ENCODE measurements at regions not wholly inside any gene's neighbourhood (a gene's known extent, or its start where the extent isn't known, plus 50 kb on each side); places are given as distances from the start of the nearest gene placed in this dataset.

DNA sequence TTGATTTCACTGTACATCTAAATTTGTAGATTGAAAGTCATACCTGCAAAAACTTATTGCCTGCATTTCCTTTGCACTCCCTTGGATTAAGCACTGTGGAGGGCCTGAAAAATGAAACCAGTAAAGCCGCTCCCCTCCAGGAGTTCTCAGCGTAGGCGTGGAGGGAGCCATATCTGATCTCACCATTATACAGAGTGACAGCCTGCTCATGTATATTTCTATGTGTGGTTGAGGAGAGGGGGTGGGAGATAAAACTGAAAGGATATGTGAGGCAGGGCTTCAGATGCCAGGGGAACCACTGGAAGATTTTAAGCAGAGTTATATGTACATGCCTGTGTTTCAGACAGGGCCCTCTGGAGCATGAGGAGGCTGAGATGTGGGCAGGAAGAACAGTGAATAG is 303.0 kb downstream of the MSX2 start:
- no peak overlapping the region for H3K4me3 ChIP-seq (ENCODE audit: low read length)
- H3K9me3 ChIP-seq (ENCODE audit: control insufficient read depth in 2 of 3, low read length in 3 of 3) = no peaks in the 10 kb centered on the region
- no peak overlapping the region for H3K27ac Mint-ChIP-seq
- POLR2A ChIA-PET = no interaction called here
- no peaks in the 10 kb centered on the region for H3K4me1 ChIP-seq (ENCODE audit: control insufficient read depth in 2 of 2, insufficient read depth in 2 of 2, low read length in 2 of 2)
- peaks cover 0 to 4% (median 0%) of the 10 kb centered on the region in 5 donors for H3K36me3 Mint-ChIP-seq
- H3K36me3 ChIP-seq (ENCODE audit: control insufficient read depth in 2 of 3, insufficient read depth in 3 of 3, low read length in 3 of 3) = no peaks in the 10 kb centered on the region
- peaks cover 0 to 19% (median 19%) of the 10 kb centered on the region in 5 donors for H3K27me3 Mint-ChIP-seq
- intact Hi-C loops (cut with micrococcal nuclease) = no loop called here
- no peak overlapping the region for H3K4me3 Mint-ChIP-seq
- no peaks in the 10 kb centered on the region for H3K27me3 ChIP-seq (ENCODE audit: control insufficient read depth in 2 of 2, insufficient read depth in 2 of 2, low read length in 2 of 2)
- CTCF ChIA-PET = interaction anchor here (0.6 kb wide), 1 partner anchor 1185 kb away, joined by 5 read pairs; no protein-coding TSS in a partner anchor
- H3K27ac ChIP-seq (ENCODE audit: low read depth, low read length) = no peak overlapping the region
- DNase-seq (no peak), ATAC-seq (no peak)
- no peaks in the 10 kb centered on the region for H3K4me1 Mint-ChIP-seq
- H3K9me3 Mint-ChIP-seq = peaks cover 0 to 17% (median 6%) of the 10 kb centered on the region in 11 donors

DNA sequence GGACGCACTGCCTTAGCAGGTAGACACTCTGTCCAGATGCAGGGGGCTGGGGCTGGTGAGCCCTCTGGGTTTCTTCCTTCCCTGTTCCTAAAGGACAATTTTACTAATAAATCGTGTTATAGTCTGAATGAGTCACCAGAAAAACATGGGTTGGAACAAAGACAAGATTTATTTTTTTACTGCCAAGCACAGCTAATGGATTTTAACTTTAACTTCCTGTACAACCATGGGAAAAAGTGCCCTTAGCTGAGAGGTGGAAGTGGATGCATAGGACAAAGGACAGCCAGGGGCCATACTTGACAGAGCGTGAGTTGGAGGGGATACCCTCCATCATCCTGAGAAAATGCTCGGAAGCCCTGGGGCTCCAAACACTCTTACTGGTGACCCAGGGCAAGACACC is 300.7 kb downstream of the MSX2 start:
- no peak overlapping the region for H3K4me3 Mint-ChIP-seq
- DNase-seq = no peak
- Histone ChIP-seq H3K9me3 (ENCODE audit: control insufficient read depth in 2 of 3, low read length in 3 of 3) (no peaks in the 10 kb centered on the region), H3K36me3 (ENCODE audit: control insufficient read depth in 2 of 3, insufficient read depth in 3 of 3, low read length in 3 of 3) (no peaks in the 10 kb centered on the region), H3K4me1 (ENCODE audit: control insufficient read depth in 2 of 2, insufficient read depth in 2 of 2, low read length in 2 of 2) (no peaks in the 10 kb centered on the region), H3K4me3 (ENCODE audit: low read length) (no peak overlapping the region), H3K27ac (ENCODE audit: low read depth, low read length) (no peak overlapping the region), H3K27me3 (ENCODE audit: control insufficient read depth in 2 of 2, insufficient read depth in 2 of 2, low read length in 2 of 2) (no peaks in the 10 kb centered on the region)
- no peaks in the 10 kb centered on the region for H3K4me1 Mint-ChIP-seq
- no peak for ATAC-seq
- POLR2A ChIA-PET = no interaction called here
- peaks cover 7 to 24% (median 19%) of the 10 kb centered on the region in 5 donors for H3K27me3 Mint-ChIP-seq
- CTCF ChIA-PET = no interaction called here
- H3K36me3 Mint-ChIP-seq = peaks cover 0 to 4% (median 0%) of the 10 kb centered on the region in 5 donors
- peaks cover 0 to 17% (median 6%) of the 10 kb centered on the region in 11 donors for H3K9me3 Mint-ChIP-seq
- intact Hi-C loops (cut with micrococcal nuclease) = no loop called here
- no peak overlapping the region for H3K27ac Mint-ChIP-seq

GRCh38 chr5:175021841-175022625 is 297.7 kb downstream of the MSX2 start:
- no peak overlapping the region for H3K4me3 ChIP-seq (ENCODE audit: low read length)
- ATAC-seq = no peak
- POLR2A ChIA-PET = no interaction called here
- H3K36me3 Mint-ChIP-seq = peaks cover 0 to 4% (median 0%) of the 10 kb centered on the region in 5 donors
- no peak overlapping the region for H3K4me3 Mint-ChIP-seq
- no peaks in the 10 kb centered on the region for H3K4me1 Mint-ChIP-seq
- H3K27me3 ChIP-seq (ENCODE audit: control insufficient read depth in 2 of 2, insufficient read depth in 2 of 2, low read length in 2 of 2) = no peaks in the 10 kb centered on the region
- no peak for DNase-seq
- intact Hi-C loops (cut with micrococcal nuclease) = no loop called here
- CTCF ChIA-PET = no interaction called here
- H3K4me1 ChIP-seq (ENCODE audit: control insufficient read depth in 2 of 2, insufficient read depth in 2 of 2, low read length in 2 of 2) = no peaks in the 10 kb centered on the region
- no peaks in the 10 kb centered on the region for H3K36me3 ChIP-seq (ENCODE audit: control insufficient read depth in 2 of 3, insufficient read depth in 3 of 3, low read length in 3 of 3)
- peaks cover 7 to 24% (median 17%) of the 10 kb centered on the region in 5 donors for H3K27me3 Mint-ChIP-seq
- H3K9me3 Mint-ChIP-seq = peaks cover 0 to 17% (median 6%) of the 10 kb centered on the region in 11 donors
- H3K9me3 ChIP-seq (ENCODE audit: control insufficient read depth in 2 of 3, low read length in 3 of 3) = no peaks in the 10 kb centered on the region
- H3K27ac Mint-ChIP-seq = no peak overlapping the region
- no peak overlapping the region for H3K27ac ChIP-seq (ENCODE audit: low read depth, low read length)

DNA sequence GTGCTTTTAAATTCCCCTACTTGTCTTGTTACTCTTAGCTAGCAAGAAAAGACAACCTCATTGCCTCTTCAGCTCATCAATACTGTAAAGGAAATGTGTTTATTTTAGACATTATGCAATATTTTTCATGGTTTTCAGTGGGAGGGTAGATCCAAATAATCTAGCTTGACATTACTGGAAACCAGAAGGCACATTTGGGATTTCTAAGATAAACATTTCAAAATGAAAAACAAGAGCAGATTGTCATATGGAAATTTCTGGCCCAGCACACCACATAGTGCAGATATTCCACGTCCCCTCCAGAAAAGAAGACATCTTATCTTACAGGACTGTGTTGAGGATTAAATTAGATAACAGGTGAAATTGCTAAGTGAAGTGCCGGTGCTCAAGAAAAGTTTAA is 296.9 kb downstream of the MSX2 start:
- Mint-ChIP-seq H3K27ac (no peak overlapping the region), H3K4me1 (no peaks in the 10 kb centered on the region), H3K27me3 (peaks cover 7 to 24% (median 13%) of the 10 kb centered on the region in 5 donors), H3K36me3 (peaks cover 0 to 4% (median 0%) of the 10 kb centered on the region in 5 donors), H3K4me3 (no peak overlapping the region), H3K9me3 (peaks cover 0 to 15% (median 6%) of the 10 kb centered on the region in 11 donors)
- intact Hi-C loops (cut with micrococcal nuclease) = no loop called here
- no peak overlapping the region for H3K27ac ChIP-seq (ENCODE audit: low read depth, low read length)
- H3K36me3 ChIP-seq (ENCODE audit: control insufficient read depth in 2 of 3, insufficient read depth in 3 of 3, low read length in 3 of 3) = no peaks in the 10 kb centered on the region
- ChIA-PET CTCF (no interaction called here), POLR2A (no interaction called here)
- ATAC-seq = no peak
- no peaks in the 10 kb centered on the region for H3K27me3 ChIP-seq (ENCODE audit: control insufficient read depth in 2 of 2, insufficient read depth in 2 of 2, low read length in 2 of 2)
- H3K4me1 ChIP-seq (ENCODE audit: control insufficient read depth in 2 of 2, insufficient read depth in 2 of 2, low read length in 2 of 2) = no peaks in the 10 kb centered on the region
- DNase-seq = no peak
- H3K9me3 ChIP-seq (ENCODE audit: control insufficient read depth in 2 of 3, low read length in 3 of 3) = no peaks in the 10 kb centered on the region
- no peak overlapping the region for H3K4me3 ChIP-seq (ENCODE audit: low read length)

DNA sequence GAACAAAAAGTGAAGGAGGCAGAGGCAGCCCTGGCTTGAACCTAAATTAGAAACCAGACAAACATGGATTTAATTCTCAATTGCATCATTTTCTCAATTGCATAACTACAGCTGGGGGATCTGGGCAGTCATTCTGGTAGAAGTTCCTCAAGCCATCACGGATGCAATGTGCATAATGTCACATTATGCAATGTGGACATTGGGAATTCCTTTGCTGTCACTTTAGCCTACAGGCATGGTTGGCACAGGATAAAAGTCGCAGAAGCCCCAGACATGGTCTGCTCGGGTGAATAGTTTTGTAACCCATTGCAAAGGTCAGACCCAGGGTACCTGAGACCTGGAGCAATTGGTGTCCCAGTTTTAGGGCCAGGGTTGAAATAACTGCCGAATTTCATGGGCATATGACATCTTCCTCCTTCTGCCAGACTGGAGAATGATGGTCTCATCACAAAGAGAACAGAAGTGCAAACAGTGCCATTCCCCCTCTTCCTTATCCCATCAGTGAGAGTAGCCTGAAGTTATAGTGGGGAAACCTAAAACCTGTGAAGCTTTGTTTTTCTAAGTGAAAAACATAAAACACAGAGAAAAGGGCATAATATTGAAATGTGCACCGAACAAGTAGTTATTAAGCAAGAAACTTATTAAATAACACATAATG is 290.8 kb downstream of the MSX2 start:
- ChIA-PET CTCF (interaction anchor here (0.6 kb wide), 1 partner anchor 13 kb away, joined by 4 read pairs; no protein-coding TSS in a partner anchor), POLR2A (no interaction called here)
- no peaks in the 10 kb centered on the region for H3K27me3 ChIP-seq (ENCODE audit: control insufficient read depth in 2 of 2, insufficient read depth in 2 of 2, low read length in 2 of 2)

DNA sequence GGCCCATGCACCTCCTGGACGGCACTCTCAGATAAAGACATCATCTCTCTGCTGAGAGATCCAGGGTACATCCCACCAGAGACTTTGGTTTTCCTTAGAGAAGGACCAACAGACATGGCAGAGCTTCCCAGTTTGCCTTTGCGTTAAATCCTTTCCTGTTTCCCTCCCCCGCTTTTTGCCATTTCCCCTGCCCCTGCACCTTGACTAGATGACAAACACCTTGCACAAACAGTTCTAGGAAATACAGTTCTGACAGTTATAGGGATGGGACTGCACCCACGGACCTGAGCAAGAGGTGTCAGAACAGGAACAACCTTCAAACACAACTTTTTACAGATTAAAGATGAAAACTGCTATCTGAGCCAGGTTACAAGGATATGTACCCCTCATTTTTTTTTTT is 288.9 kb downstream of the MSX2 start:
- H3K27ac ChIP-seq (ENCODE audit: low read depth, low read length) = no peak overlapping the region
- peaks cover 0 to 5% (median 0%) of the 10 kb centered on the region in 11 donors for H3K9me3 Mint-ChIP-seq
- H3K27ac Mint-ChIP-seq = no peak overlapping the region
- no peak overlapping the region for H3K4me3 ChIP-seq (ENCODE audit: low read length)
- no peaks in the 10 kb centered on the region for H3K4me1 Mint-ChIP-seq
- no peaks in the 10 kb centered on the region for H3K36me3 ChIP-seq (ENCODE audit: control insufficient read depth in 2 of 3, insufficient read depth in 3 of 3, low read length in 3 of 3)
- DNase-seq = no peak
- no peaks in the 10 kb centered on the region for H3K27me3 ChIP-seq (ENCODE audit: control insufficient read depth in 2 of 2, insufficient read depth in 2 of 2, low read length in 2 of 2)
- intact Hi-C loops (cut with micrococcal nuclease) = no loop called here
- H3K27me3 Mint-ChIP-seq = peaks cover 0 to 5% (median 4%) of the 10 kb centered on the region in 5 donors
- H3K9me3 ChIP-seq (ENCODE audit: control insufficient read depth in 2 of 3, low read length in 3 of 3) = no peaks in the 10 kb centered on the region
- H3K4me3 Mint-ChIP-seq = no peak overlapping the region
- no peaks in the 10 kb centered on the region for H3K4me1 ChIP-seq (ENCODE audit: control insufficient read depth in 2 of 2, insufficient read depth in 2 of 2, low read length in 2 of 2)
- ATAC-seq = no peak
- H3K36me3 Mint-ChIP-seq = no peaks in the 10 kb centered on the region
- POLR2A ChIA-PET = interaction anchor here (0.7 kb wide), 1 partner anchor 595 kb away, joined by 3 read pairs; no protein-coding TSS in a partner anchor
- CTCF ChIA-PET = no interaction called here

More for the DNA sequence above, 290.8 kb downstream of the MSX2 start:
- H3K4me1 Mint-ChIP-seq = no peaks in the 10 kb centered on the region
- intact Hi-C loops (cut with micrococcal nuclease) = no loop called here
- no peak overlapping the region for H3K4me3 Mint-ChIP-seq
- no peaks in the 10 kb centered on the region for H3K36me3 Mint-ChIP-seq
- ATAC-seq = no peak
- DNase-seq = no peak
- H3K9me3 Mint-ChIP-seq = no peaks in the 10 kb centered on the region
- H3K27ac ChIP-seq (ENCODE audit: low read depth, low read length) = no peak overlapping the region
- H3K27ac Mint-ChIP-seq = no peak overlapping the region
- H3K36me3 ChIP-seq (ENCODE audit: control insufficient read depth in 2 of 3, insufficient read depth in 3 of 3, low read length in 3 of 3) = no peaks in the 10 kb centered on the region
- no peaks in the 10 kb centered on the region for H3K4me1 ChIP-seq (ENCODE audit: control insufficient read depth in 2 of 2, insufficient read depth in 2 of 2, low read length in 2 of 2)
- H3K4me3 ChIP-seq (ENCODE audit: low read length) = no peak overlapping the region
- H3K27me3 Mint-ChIP-seq = peaks cover 0 to 13% (median 0%) of the 10 kb centered on the region in 5 donors
- no peaks in the 10 kb centered on the region for H3K9me3 ChIP-seq (ENCODE audit: control insufficient read depth in 2 of 3, low read length in 3 of 3)

All from naive thymus-derived CD4-positive, alpha-beta T cell (primary cell).